Fibroblast of lung (primary cell): ENCODE measurements at regions not wholly inside any gene's neighbourhood (a gene's known extent, or its start where the extent isn't known, plus 50 kb on each side); places are given as distances from the start of the nearest gene placed in this dataset.

Experiments
- CTCF ChIP-seq, 2 donors: IDR thresholded peaks in 1 of 2; conservative IDR thresholded peaks in 1 of 2; 1 replicate in 1 of 2; 2 replicates in 1 of 2; pipeline ENCODE4 v1.5.1; 2011 to 2012; ENCODE audit warnings: low read length in 2 of 2, control low read depth in 1 of 2, inconsistent platforms in 1 of 2, low read depth in 1 of 2, mild to moderate bottlenecking in 1 of 2
- EZH2 ChIP-seq: IDR thresholded peaks from 2 replicates; pipeline ENCODE4 v1.5.1; 2012; ENCODE audit warnings: low read length, control low read depth, mild to moderate bottlenecking; ENCODE audit errors: missing control alignments

GRCh38 chr6:112835078-112835477 is 487.9 kb downstream of the RFPL4B start:
- TF ChIP-seq CTCF (conservative IDR thresholded peaks at IDR 0.05 in 1 of 2, IDR thresholded peaks at IDR 0.05 in 1 of 2; ENCODE audit: low read depth in 1 of 2, low read length in 2 of 2) (no peak), EZH2 (no peak)
